Activated T-helper 1 cell treated with anti-CD3 and anti-CD28 coated beads, Interleukin-12 subunit alpha, Interleukin-12 subunit beta, Interleukin-2, Interleukin-4 antibody, amounts not matched to agents 30 ng/mL and 10 ng/mL and 1 ng/mL, durations not matched to agents 14 hours and 24 hours and 36 hours (primary cell): ENCODE measurements at regions not wholly inside any gene's neighbourhood (a gene's known extent, or its start where the extent isn't known, plus 50 kb on each side); places are given as distances from the start of the nearest gene placed in this dataset.

ENCODE experiments used
- DNase-seq: peaks from one replicate; pipeline ENCODE4 v3.0.0; 2021; ENCODE audit warnings: low spot score
- H3K27ac Mint-ChIP-seq: one replicate; pipeline ENCODE4 v1.8.0; 2021; ENCODE audit warnings: mild to moderate bottlenecking, mixed read lengths
- H3K27me3 Mint-ChIP-seq: one replicate; pipeline ENCODE4 v1.8.0; 2022; ENCODE audit warnings: mild to moderate bottlenecking, moderate library complexity, mixed read lengths; ENCODE audit not compliant: insufficient read depth
- H3K36me3 Mint-ChIP-seq: one replicate; pipeline ENCODE4 v1.8.0; 2021; ENCODE audit warnings: low read depth, mixed read lengths
- H3K4me1 Mint-ChIP-seq: one replicate; pipeline ENCODE4 v1.8.0; 2021; ENCODE audit warnings: low read depth, mixed read lengths
- H3K4me3 Mint-ChIP-seq: one replicate; pipeline ENCODE4 v1.8.0; 2021; ENCODE audit warnings: mild to moderate bottlenecking, moderate library complexity, mixed read lengths
- H3K9me3 Mint-ChIP-seq: one replicate; pipeline ENCODE4 v1.8.0; 2021; ENCODE audit warnings: mixed read lengths
- intact Hi-C: fragments of 100-400 bp; cut with micrococcal nuclease; formaldehyde crosslinking; loops from one replicate; pipeline ENCODE4 v1.15.1; 2024

DNA sequence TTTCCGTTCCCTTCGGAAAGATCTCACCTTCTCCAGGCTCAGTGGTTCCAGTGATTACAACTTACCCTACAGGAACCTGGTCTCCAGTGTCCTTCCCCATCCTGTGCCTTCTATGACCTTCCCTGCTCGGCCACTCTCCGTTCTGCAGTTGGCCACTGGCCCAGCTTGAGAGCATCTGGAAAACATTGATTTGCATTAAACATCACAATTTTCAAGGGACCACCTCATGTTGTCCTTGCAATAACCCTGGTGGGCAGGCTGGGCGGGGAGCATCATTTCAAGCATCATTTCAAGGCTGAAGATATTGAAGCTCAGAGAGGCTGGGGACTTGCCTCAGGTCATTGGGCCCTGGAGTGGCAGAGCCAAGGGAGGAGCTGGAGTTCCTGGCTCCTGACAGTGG is 177.4 kb downstream of the SEC61B start:
- no peaks in the 10 kb centered on the region for H3K9me3 Mint-ChIP-seq
- H3K4me1 Mint-ChIP-seq = no peaks in the 10 kb centered on the region
- no peak overlapping the region for H3K4me3 Mint-ChIP-seq
- peaks cover 3% of the 10 kb centered on the region for H3K27me3 Mint-ChIP-seq
- no peak overlapping the region for H3K27ac Mint-ChIP-seq
- intact Hi-C loops = no loop called here
- H3K36me3 Mint-ChIP-seq = no peaks in the 10 kb centered on the region
- DNase-seq = no peak

DNA sequence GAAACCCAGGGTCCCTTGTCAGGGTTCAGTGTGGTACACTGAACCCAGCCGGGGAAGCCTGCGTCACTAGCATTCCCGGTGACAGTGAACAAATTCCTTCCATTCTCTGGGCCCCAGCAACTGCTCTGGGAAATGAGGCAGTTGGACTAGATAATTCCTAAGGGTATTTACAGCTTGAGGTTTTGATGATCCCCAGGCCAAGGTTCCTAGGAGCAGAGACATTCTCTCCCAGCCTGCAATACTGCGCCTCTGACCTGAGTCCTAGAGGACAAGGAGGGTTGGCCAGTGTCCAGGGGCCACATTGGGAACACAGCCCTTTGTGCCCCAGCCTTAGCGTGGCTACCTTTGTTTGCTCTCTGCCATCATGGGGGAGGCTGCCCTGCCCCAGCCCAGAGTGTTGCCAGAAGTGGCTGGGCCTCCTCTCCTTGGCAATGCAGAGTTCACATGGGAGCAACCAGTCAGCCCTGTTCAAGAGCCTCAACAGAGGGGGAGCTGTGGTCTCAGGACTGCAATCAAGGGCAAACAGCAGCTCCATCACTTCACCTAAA is 178.2 kb downstream of the SEC61B start:
- intact Hi-C loops = no loop called here
- Mint-ChIP-seq H3K36me3 (no peaks in the 10 kb centered on the region), H3K4me1 (no peaks in the 10 kb centered on the region), H3K9me3 (no peaks in the 10 kb centered on the region), H3K27me3 (peaks cover 3% of the 10 kb centered on the region), H3K4me3 (no peak overlapping the region), H3K27ac (no peak overlapping the region)
- no peak for DNase-seq

DNA sequence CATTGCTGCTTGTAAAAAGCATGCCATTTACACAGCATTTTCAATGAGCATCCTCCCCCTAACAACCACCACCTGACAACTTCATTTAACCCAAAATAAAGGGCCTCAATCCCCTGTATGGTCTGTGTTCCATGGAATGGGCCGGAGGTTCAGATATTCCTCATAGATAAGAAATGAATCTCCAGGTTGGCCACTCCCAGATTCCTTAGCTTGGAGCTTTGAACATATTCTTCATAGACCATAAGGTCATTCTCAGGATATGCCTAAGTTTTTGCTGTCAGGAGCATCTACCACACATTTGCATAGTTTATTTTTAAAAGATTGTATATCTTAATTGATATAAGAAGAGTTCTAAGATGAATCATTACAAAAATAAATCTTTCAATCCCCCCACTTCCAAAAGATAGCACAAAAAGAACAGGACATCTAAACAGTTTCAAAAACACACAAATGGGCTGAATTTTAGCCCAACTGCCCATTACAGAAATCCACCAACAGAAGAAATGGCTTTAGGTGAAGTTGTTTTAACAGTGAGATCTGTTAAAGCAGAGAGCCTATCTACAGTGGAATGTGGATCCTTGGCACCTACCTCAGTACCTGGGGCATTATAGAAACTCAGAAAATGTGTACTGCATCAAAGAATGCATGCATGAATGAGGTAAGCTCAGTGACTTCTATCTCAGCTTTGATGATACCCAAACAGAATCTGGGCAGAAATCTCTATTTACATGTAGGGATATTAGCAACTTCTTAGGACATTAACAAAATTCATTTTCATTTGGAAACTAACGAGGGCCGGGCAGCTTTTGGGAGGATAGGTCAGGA is 179.8 kb downstream of the SEC61B start:
- H3K9me3 Mint-ChIP-seq = no peaks in the 10 kb centered on the region
- no peaks in the 10 kb centered on the region for H3K4me1 Mint-ChIP-seq
- peaks cover 3% of the 10 kb centered on the region for H3K27me3 Mint-ChIP-seq
- intact Hi-C loops = no loop called here
- H3K36me3 Mint-ChIP-seq = no peaks in the 10 kb centered on the region
- no peak for DNase-seq
- no peak overlapping the region for H3K27ac Mint-ChIP-seq
- no peak overlapping the region for H3K4me3 Mint-ChIP-seq

DNA sequence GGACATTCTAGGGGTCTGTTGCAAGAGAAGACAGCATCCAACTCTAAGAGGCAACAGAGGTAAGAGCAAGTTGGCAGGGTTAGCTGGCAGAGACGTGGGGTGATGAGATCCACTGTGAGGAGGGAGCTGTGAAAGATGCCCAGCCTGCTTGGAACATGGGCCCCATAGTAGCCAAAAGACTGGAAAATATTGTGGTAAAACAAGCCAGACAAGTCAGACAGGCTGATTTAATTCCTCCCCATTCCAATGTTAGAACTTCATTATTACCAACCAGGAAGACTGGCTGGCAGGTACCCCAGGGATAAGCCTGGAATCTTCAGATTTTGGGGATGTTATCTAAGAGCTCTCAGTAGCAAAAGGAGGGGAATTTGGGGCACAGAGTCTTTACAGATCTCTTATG is 181.3 kb downstream of the SEC61B start:
- H3K9me3 Mint-ChIP-seq = no peaks in the 10 kb centered on the region
- intact Hi-C loops = no loop called here
- H3K36me3 Mint-ChIP-seq = no peaks in the 10 kb centered on the region
- DNase-seq = no peak
- H3K4me3 Mint-ChIP-seq = no peak overlapping the region
- H3K4me1 Mint-ChIP-seq = no peaks in the 10 kb centered on the region
- H3K27me3 Mint-ChIP-seq = peaks cover 3% of the 10 kb centered on the region
- no peak overlapping the region for H3K27ac Mint-ChIP-seq

DNA sequence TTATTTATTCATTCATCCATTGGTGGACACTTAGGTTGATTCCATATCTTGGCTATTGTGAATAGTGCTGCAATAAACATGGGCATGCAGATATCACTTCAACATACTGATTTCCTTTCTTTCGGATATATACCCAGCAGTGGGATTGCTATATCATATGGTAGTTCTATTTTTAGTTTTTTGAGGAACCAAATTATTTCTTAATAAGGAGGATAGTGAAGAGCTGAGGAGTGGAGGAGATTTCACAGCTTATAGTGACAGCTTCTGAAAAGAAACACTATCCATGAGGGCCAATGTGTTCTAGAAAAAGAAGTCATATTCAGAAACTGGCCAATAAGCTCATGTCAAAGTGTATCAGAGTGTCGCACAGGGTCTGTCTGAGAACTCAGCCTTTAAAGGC is 183.3 kb downstream of the SEC61B start:
- Mint-ChIP-seq H3K36me3 (no peaks in the 10 kb centered on the region), H3K4me3 (no peak overlapping the region), H3K27me3 (peaks cover 8% of the 10 kb centered on the region), H3K9me3 (no peaks in the 10 kb centered on the region), H3K4me1 (no peaks in the 10 kb centered on the region), H3K27ac (no peak overlapping the region)
- intact Hi-C loops = no loop called here
- DNase-seq = no peak

DNA sequence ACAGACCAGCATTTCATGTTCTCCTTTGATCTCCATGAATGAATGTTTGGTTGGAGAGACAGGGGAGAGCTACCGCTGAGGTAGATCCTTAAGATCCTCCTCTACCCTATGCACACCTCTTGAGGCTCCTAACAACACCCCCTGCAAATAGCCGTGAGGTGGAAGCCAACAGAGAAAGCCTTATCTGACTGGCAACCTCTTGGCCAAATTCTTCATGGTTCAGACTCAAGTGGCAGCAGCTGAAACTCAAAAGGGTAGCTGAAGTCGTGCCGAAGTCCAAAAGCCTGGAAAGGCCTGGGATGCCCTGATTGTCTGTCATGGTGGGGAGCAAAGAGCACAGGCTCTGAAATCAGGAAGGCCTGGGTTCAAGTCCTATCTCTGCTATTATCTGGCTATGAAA is 184.9 kb downstream of the SEC61B start:
- no peak overlapping the region for H3K27ac Mint-ChIP-seq
- H3K4me1 Mint-ChIP-seq = no peaks in the 10 kb centered on the region
- H3K36me3 Mint-ChIP-seq = no peaks in the 10 kb centered on the region
- intact Hi-C loops = no loop called here
- no peak overlapping the region for H3K4me3 Mint-ChIP-seq
- no peaks in the 10 kb centered on the region for H3K9me3 Mint-ChIP-seq
- DNase-seq = no peak
- H3K27me3 Mint-ChIP-seq = peaks cover 8% of the 10 kb centered on the region

DNA sequence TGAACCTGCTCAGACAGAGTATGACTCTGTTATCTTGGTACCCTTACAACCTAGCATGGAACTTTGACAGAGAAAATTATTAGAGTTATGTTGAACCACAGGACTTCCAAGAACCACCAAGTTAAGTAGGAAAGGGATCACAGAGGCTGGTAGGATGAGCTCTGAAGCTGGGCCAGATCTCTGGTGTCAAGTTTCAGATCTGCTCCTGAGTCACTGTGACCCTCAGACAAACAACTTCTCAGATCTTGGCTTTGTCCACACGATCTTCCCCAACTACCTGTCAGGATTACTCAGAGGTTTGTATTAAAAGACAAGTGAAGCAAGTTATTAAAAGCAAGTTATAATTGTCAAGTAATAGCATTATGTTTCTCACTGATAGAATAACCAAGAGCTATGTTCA is 189.0 kb downstream of the SEC61B start:
- intact Hi-C loops = no loop called here
- Mint-ChIP-seq H3K36me3 (no peaks in the 10 kb centered on the region), H3K4me3 (no peak overlapping the region), H3K27me3 (peaks cover 5% of the 10 kb centered on the region), H3K9me3 (no peaks in the 10 kb centered on the region), H3K27ac (no peak overlapping the region), H3K4me1 (peaks cover 8% of the 10 kb centered on the region)
- DNase-seq = no peak

DNA sequence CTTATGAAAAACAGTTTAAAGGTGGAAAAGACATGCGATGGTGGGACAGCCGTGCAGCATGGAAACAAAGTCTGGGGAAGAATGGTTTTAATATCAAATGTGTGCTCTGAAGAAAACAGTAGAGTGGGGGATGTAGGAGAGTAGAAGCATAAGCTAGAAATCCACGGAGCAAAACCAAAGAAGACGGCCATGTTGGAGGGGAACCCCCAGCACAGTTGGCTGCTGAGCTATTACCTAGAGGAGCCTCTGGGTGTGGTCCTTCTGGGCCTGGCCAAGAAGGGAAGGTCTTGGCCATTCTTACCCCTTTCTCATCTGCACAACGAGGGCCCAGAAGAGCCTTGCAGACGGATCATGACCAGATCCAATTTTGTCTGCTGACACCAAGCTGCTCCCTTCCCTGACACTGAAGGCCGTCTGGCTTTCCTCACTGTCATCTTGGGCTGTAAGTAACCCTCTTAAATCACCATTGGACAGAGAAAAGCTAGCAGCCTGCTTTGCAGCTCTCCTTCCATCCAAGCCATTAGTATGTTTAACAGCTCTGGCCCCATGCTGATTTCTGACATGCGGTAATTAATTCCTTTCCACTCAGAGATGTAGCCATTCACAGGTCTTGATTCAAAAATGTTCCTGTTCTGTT is 189.5 kb downstream of the SEC61B start:
- Mint-ChIP-seq H3K4me1 (peaks cover 11% of the 10 kb centered on the region), H3K9me3 (no peaks in the 10 kb centered on the region), H3K27ac (no peak overlapping the region), H3K27me3 (peaks cover 5% of the 10 kb centered on the region), H3K36me3 (no peaks in the 10 kb centered on the region), H3K4me3 (no peak overlapping the region)
- DNase-seq = no peak
- intact Hi-C loops = no loop called here

DNA sequence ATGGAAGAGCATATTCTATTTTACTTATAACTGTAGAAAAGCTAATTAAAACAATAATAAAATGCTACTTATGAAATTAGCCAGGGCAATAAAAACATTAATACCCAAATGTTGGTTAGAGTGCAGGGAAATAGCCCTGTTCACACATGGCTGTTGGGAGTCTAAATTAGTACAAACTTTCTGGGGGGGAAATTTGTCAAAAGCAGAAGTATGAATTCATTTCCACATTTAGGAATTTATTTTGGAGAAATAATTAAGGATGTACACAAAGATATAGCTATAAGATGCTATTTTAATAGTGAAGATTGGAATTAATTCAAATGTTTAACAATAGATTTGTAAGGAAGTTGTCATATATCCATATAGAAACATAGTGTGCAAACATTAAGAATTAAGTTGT is 190.5 kb downstream of the SEC61B start:
- Mint-ChIP-seq H3K9me3 (no peaks in the 10 kb centered on the region), H3K27ac (no peak overlapping the region), H3K4me3 (no peak overlapping the region), H3K27me3 (peaks cover 5% of the 10 kb centered on the region), H3K36me3 (no peaks in the 10 kb centered on the region), H3K4me1 (peaks cover 11% of the 10 kb centered on the region)
- no peak for DNase-seq
- intact Hi-C loops = no loop called here

DNA sequence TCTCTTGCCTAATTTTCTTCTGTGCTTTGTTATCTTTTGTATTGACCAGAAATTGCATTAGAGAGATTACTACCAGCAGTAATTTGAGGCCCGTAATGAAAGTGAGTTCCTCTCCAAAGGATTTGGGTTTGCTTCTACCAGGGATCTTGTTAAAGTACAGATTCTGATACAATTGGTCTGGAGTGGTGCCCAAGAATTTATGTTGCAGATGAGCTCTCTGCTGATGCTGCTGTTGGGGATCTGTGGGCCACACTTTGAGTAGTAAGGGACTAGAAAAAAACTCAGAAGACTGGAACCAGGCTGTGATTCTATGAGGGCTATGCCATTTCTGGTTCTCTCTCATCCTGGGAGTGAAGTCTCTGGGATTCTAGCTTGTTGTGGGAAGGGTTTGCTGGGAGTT is 192.2 kb downstream of the SEC61B start:
- DNase-seq = no peak
- Mint-ChIP-seq H3K4me3 (no peak overlapping the region), H3K36me3 (no peaks in the 10 kb centered on the region), H3K4me1 (peaks cover 11% of the 10 kb centered on the region), H3K9me3 (no peaks in the 10 kb centered on the region), H3K27ac (no peak overlapping the region), H3K27me3 (peaks cover 6% of the 10 kb centered on the region)
- intact Hi-C loops = no loop called here

DNA sequence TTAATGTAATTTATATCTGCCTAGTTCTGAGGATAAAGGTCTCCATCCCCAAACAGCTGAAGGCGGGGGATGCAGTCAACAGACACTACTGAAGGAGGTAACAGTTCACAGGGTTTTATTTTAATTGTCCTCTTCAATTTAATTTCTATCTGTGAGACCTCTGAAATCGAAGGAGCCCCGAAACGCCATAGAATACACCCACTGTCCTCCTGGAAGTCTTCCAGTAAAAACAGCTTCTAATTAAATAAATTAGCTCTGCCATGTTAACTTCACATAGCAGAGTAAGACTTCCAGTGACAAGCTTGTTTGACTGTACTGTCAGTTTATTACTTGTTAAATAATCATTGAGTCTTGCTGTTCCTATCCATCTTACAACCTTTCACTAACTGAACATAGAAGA is 193.5 kb downstream of the SEC61B start:
- no peak for DNase-seq
- H3K27me3 Mint-ChIP-seq = peaks cover 3% of the 10 kb centered on the region
- no peaks in the 10 kb centered on the region for H3K9me3 Mint-ChIP-seq
- H3K27ac Mint-ChIP-seq = no peak overlapping the region
- H3K4me1 Mint-ChIP-seq = peaks cover 11% of the 10 kb centered on the region
- H3K4me3 Mint-ChIP-seq = no peak overlapping the region
- H3K36me3 Mint-ChIP-seq = no peaks in the 10 kb centered on the region
- intact Hi-C loops = no loop called here

DNA sequence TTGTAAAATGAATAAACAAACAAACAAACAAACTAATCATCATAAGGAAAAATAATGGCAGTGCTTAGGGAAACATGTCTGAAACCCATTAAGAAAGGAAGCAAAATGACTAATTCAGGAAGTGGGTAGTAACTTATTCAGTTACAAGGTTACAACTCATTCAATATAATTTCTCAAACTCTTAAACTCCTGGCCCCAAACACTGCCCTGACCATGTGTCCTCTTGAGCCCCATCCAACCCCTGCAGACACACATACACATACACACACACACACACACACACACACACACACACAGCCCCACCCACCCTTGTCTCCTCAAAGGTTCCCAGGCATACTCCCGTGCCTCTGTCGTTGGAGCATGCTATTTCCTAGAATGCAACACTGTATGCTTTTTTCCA is 193.9 kb downstream of the SEC61B start:
- Mint-ChIP-seq H3K4me3 (no peak overlapping the region), H3K27ac (no peak overlapping the region), H3K27me3 (peaks cover 4% of the 10 kb centered on the region), H3K4me1 (peaks cover 11% of the 10 kb centered on the region), H3K9me3 (no peaks in the 10 kb centered on the region), H3K36me3 (no peaks in the 10 kb centered on the region)
- no peak for DNase-seq
- intact Hi-C loops = no loop called here

DNA sequence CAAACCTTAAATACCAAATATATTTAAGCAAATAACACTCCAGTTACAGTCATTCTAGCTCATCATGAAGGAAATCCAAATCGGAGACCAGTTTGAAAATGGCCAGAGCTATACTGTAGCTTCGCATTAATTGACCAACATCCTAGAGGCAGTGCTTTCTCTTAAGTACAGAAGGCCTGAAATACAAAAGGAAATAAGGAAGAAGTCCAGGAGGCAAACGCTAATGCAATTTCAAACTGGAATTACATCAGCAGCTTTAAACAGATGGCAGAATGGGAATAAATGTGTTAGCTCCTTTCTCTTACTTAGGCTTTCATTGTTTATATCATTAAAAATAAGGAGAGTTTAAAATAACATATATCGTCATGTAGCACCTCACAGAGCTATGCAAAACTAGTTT is 197.0 kb downstream of the SEC61B start:
- peaks cover 4% of the 10 kb centered on the region for H3K27me3 Mint-ChIP-seq
- intact Hi-C loops = no loop called here
- no peak for DNase-seq
- H3K27ac Mint-ChIP-seq = no peak overlapping the region
- H3K4me1 Mint-ChIP-seq = peaks cover 11% of the 10 kb centered on the region
- H3K36me3 Mint-ChIP-seq = no peaks in the 10 kb centered on the region
- no peaks in the 10 kb centered on the region for H3K9me3 Mint-ChIP-seq
- no peak overlapping the region for H3K4me3 Mint-ChIP-seq
